ENCODE measurements at regions not wholly inside any gene's neighbourhood (a gene's known extent, or its start where the extent isn't known, plus 50 kb on each side); places are given as distances from the start of the nearest gene placed in this dataset.
A peak's percentile ranks its signal among the peaks of the same experiment; 100 is the strongest.
"Not testable (repeated sequence)": the region's sequence is repeated elsewhere in the genome, so short reads cannot be mapped to it uniquely, and the experiment has no call there.

DNA sequence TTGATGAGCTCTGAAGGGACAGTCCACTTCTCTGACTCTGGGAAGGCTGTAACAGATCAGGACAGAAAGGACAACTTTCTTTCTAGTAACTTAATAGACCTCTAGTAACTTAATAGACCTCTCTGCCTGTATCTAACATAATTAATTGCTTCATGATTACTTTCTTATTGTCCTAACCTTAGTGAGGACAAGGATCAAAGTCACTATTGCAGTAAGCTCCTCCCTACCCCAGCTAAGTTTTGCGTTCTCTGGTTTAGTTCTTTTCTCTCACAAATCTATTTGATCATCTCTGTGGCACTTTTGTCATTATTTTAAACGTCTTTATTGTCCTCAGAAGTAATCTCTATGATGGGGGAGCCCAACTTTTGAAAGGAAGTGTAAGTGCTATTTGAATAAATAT lies 125.5 kb upstream of the UGP2 start:
- no peaks in the 10 kb centered on the region for H3K36me3 ChIP-seq
- intact Hi-C loops (cut with DNase I; ENCODE audit: low total_unique reads): no loop called here
- no peak overlapping the region for H3K27ac ChIP-seq
- no peak for DNase-seq
- H3K27me3 ChIP-seq: no peaks in the 10 kb centered on the region
- H3K4me3 ChIP-seq: no peak overlapping the region
- H3K4me1 ChIP-seq: no peaks in the 10 kb centered on the region
- no peak for TF ChIP-seq POLR2A (IDR thresholded peaks at IDR 0.05)
- TF ChIP-seq CTCF (IDR thresholded peaks at IDR 0.05): no peak
- H3K9me3 ChIP-seq: no peaks in the 10 kb centered on the region

DNA sequence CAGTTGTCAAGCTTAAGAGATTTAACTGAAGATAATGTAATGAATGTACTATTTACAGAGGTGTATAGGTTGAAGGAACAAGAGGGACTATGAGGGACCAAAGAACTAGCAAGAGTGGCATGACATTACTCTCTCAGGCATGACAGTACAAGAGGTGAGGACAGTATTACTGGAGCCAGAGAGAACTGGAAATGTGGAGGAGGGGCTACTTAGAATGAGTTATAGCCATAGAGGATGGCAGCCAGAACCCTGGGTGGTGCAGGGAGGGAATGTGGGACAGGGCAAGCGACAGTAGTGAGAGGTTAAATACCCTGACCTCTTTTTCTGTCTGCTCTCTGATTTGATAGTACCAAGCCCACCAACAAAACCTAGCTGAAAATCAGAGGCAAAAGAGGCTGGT lies 122.6 kb upstream of the UGP2 start:
- intact Hi-C loops (cut with DNase I; ENCODE audit: low total_unique reads): no loop called here
- Histone ChIP-seq H3K4me1 (no peaks in the 10 kb centered on the region), H3K36me3 (no peaks in the 10 kb centered on the region), H3K9me3 (no peaks in the 10 kb centered on the region), H3K27ac (no peak overlapping the region), H3K27me3 (no peaks in the 10 kb centered on the region), H3K4me3 (no peak overlapping the region)
- no peak for DNase-seq
- no peak for TF ChIP-seq POLR2A (IDR thresholded peaks at IDR 0.05)

- H3K4me1 ChIP-seq: no peaks in the 10 kb centered on the region
- no peaks in the 10 kb centered on the region for H3K36me3 ChIP-seq
- no peak overlapping the region for H3K4me3 ChIP-seq
- H3K9me3 ChIP-seq: no peaks in the 10 kb centered on the region
- H3K27me3 ChIP-seq: no peaks in the 10 kb centered on the region
- no peak for DNase-seq
- intact Hi-C loops (cut with DNase I; ENCODE audit: low total_unique reads): no loop called here
- no peak for TF ChIP-seq CTCF (IDR thresholded peaks at IDR 0.05)
- peak overlapping the region in 1 of 2 donors; percentile 34 for H3K27ac ChIP-seq
Observed at GRCh38 chr2:63721082-63721424, 120.6 kb upstream of the UGP2 start.

DNA sequence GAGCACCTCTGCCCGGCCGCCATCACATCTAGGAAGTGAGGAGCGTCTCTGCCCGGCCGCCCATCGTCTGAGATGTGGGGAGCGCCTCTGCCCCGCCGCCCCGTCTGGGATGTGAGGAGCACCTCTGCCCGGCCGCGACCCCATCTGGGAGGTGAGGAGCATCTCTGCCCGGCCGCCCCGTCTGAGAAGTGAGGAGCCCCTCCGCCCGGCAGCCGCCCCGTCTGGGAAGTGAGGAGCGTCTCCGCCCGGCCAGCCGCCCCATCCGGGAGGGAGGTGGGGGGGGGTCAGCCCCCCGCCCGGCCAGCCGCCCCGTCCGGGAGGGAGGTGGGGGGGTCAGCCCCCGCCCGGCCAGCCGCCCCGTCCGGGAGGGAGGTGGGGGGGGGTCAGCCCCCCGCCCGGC lies 119.4 kb upstream of the UGP2 start:
- H3K36me3 ChIP-seq; H3K27me3 ChIP-seq; intact Hi-C loops (cut with DNase I; ENCODE audit: low total_unique reads); DNase-seq; H3K4me3 ChIP-seq; H3K27ac ChIP-seq; H3K9me3 ChIP-seq; H3K4me1 ChIP-seq: not testable (repeated sequence)

- no peaks in the 10 kb centered on the region for H3K9me3 ChIP-seq
Observed at GRCh38 chr2:63723709-63724108, 118.0 kb upstream of the UGP2 start.

GRCh38 chr2:63725212-63725611 lies 116.5 kb upstream of the UGP2 start:
- H3K4me1 ChIP-seq; H3K9me3 ChIP-seq; H3K36me3 ChIP-seq; H3K27me3 ChIP-seq; intact Hi-C loops (cut with DNase I; ENCODE audit: low total_unique reads); H3K27ac ChIP-seq; DNase-seq; H3K4me3 ChIP-seq: not testable (repeated sequence)

More at GRCh38 chr2:63723709-63724108, 118.0 kb upstream of the UGP2 start:
- Histone ChIP-seq H3K27me3 (no peaks in the 10 kb centered on the region), H3K27ac (no peak overlapping the region), H3K36me3 (no peaks in the 10 kb centered on the region), H3K4me3 (no peak overlapping the region), H3K4me1 (no peaks in the 10 kb centered on the region)
- no peak for TF ChIP-seq POLR2A (IDR thresholded peaks at IDR 0.05)
- no peak for TF ChIP-seq CTCF (IDR thresholded peaks at IDR 0.05)
- DNase-seq: no peak
- intact Hi-C loops (cut with DNase I; ENCODE audit: low total_unique reads): no loop called here

DNA sequence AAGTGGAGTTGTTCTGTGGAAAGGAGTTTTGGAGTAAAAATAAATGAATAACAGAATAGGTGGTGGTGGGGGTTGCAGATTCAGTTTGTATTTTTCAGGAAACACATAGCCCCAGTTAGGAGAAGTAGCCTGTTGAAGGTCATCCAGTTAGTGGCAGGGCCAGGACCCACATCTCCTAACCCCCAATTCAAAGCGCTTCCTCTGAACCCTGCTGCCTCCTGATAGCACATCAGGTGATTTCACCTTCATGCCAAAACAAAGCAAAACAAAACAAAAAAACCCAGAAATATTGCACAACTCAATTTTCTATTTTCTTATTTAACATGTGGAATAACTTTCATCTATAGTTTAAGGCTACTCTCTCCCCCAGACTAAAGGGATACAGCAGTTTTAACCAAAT lies 112.3 kb upstream of the UGP2 start:
- H3K4me1 ChIP-seq: no peaks in the 10 kb centered on the region

More for the DNA sequence above, 112.3 kb upstream of the UGP2 start:
- H3K27ac ChIP-seq: no peak overlapping the region
- no peaks in the 10 kb centered on the region for H3K36me3 ChIP-seq
- H3K9me3 ChIP-seq: no peaks in the 10 kb centered on the region
- intact Hi-C loops (cut with DNase I; ENCODE audit: low total_unique reads): no loop called here
- H3K27me3 ChIP-seq: no peaks in the 10 kb centered on the region
- H3K4me3 ChIP-seq: no peak overlapping the region
- TF ChIP-seq CTCF (IDR thresholded peaks at IDR 0.05): no peak
- TF ChIP-seq POLR2A (IDR thresholded peaks at IDR 0.05): no peak
- no peak for DNase-seq

All from uterus (tissue), 3 donors.